ENCODE measurements at regions not wholly inside any gene's neighbourhood (a gene's known extent, or its start where the extent isn't known, plus 50 kb on each side); places are given as distances from the start of the nearest gene placed in this dataset.

DNA sequence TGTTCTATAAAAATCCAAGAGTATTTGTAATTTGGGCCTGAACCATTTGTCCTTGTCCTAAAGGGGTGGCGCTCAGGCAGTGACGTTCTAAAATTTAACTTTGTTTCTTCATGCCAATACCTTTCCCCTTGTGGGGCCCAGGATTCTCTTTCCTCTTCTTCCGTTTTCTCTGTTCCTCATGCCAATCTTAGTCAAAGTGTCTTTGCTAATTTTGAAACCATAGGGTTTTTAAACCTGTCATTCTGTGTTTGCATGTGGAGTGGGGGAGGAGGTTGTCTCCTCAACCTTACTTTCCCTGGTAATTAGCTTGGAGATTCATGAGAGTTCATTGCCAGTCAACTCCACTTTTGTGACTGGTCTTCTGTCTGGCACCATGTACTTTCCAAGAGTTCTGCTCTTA is 337.1 kb downstream of the MAF start:
- DNase-seq: no peak

Data from right kidney (tissue), 1 donor.